ENCODE measurements at regions not wholly inside any gene's neighbourhood (a gene's known extent, or its start where the extent isn't known, plus 50 kb on each side); places are given as distances from the start of the nearest gene placed in this dataset.

DNA sequence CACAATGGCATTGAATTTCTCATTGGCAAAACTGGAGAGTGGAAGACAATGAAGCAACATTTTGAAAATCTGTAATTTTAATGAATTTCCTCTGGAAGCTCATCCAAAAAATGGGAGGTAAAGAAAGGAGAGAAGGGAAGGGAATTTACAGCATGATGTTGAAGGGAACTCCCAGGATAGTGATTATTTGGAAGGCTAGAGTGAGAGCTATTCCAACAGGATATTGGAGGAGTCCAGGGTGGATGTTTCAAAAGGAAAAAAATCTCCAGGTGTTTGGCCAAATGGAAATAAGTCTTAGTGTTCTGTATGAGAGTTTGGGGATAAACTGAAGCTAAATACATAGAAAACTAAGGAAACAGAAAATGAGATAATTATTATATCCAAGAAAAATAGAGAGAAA, 106.2 kb downstream of the IZUMO3 start:
- TF ChIP-seq, protein P1, sequence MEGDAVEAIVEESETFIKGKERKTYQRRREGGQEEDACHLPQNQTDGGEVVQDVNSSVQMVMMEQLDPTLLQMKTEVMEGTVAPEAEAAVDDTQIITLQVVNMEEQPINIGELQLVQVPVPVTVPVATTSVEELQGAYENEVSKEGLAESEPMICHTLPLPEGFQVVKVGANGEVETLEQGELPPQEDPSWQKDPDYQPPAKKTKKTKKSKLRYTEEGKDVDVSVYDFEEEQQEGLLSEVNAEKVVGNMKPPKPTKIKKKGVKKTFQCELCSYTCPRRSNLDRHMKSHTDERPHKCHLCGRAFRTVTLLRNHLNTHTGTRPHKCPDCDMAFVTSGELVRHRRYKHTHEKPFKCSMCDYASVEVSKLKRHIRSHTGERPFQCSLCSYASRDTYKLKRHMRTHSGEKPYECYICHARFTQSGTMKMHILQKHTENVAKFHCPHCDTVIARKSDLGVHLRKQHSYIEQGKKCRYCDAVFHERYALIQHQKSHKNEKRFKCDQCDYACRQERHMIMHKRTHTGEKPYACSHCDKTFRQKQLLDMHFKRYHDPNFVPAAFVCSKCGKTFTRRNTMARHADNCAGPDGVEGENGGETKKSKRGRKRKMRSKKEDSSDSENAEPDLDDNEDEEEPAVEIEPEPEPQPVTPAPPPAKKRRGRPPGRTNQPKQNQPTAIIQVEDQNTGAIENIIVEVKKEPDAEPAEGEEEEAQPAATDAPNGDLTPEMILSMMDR (IDR thresholded peaks at IDR 0.05 in 8 of 11, conservative IDR thresholded peaks at IDR 0.05 in 3 of 11): no peak
- TF ChIP-seq POLR2A (IDR thresholded peaks at IDR 0.05): no peak
